Neural crest cell (in vitro differentiated cells): ENCODE measurements at regions not wholly inside any gene's neighbourhood (a gene's known extent, or its start where the extent isn't known, plus 50 kb on each side); places are given as distances from the start of the nearest gene placed in this dataset.
A peak's percentile ranks its signal among the peaks of the same experiment; 100 is the strongest.
"Not testable (repeated sequence)": the region's sequence is repeated elsewhere in the genome, so short reads cannot be mapped to it uniquely, and the experiment has no call there.

Experiments used
- DNase-seq: peaks from one replicate; pipeline ENCODE4 v3.0.0; 2021; ENCODE audit warnings: low read depth, mixed read lengths, low spot score
- H3K27ac Mint-ChIP-seq: one replicate; pipeline ENCODE4 v1.8.0; 2021; ENCODE audit warnings: mild to moderate bottlenecking, mixed read lengths; ENCODE audit not compliant: unreplicated experiment
- H3K27me3 Mint-ChIP-seq: 2 replicates; pipeline ENCODE4 v1.8.0; 2021; ENCODE audit warnings: low read depth, mild to moderate bottlenecking, mixed read lengths
- H3K36me3 Mint-ChIP-seq: 2 replicates; pipeline ENCODE4 v1.8.0; 2021; ENCODE audit warnings: low read depth, mild to moderate bottlenecking, mixed read lengths
- H3K4me1 Mint-ChIP-seq: 2 replicates; pipeline ENCODE4 v1.8.0; 2021; ENCODE audit warnings: mixed read lengths
- H3K4me3 Mint-ChIP-seq: one replicate; pipeline ENCODE4 v1.8.0; 2021; ENCODE audit warnings: mild to moderate bottlenecking, mixed read lengths
- H3K9me3 Mint-ChIP-seq: 2 replicates; pipeline ENCODE4 v1.8.0; 2021; ENCODE audit warnings: mixed read lengths
- TF ChIP-seq, protein P1 (sequence below): fragments of 200-600 bp; sonication (generic); conservative IDR thresholded peaks from 2 replicates; pipeline ENCODE4 v1.5.0; 2021; ENCODE audit warnings: antibody characterized with exemption, mild to moderate bottlenecking

- Mint-ChIP-seq H3K27me3 (no peaks in the 10 kb centered on the region), H3K36me3 (no peaks in the 10 kb centered on the region), H3K4me3 (no peak overlapping the region), H3K9me3 (no peaks in the 10 kb centered on the region), H3K4me1 (peaks cover 6% of the 10 kb centered on the region), H3K27ac (no peak overlapping the region)
- TF ChIP-seq, protein P1, sequence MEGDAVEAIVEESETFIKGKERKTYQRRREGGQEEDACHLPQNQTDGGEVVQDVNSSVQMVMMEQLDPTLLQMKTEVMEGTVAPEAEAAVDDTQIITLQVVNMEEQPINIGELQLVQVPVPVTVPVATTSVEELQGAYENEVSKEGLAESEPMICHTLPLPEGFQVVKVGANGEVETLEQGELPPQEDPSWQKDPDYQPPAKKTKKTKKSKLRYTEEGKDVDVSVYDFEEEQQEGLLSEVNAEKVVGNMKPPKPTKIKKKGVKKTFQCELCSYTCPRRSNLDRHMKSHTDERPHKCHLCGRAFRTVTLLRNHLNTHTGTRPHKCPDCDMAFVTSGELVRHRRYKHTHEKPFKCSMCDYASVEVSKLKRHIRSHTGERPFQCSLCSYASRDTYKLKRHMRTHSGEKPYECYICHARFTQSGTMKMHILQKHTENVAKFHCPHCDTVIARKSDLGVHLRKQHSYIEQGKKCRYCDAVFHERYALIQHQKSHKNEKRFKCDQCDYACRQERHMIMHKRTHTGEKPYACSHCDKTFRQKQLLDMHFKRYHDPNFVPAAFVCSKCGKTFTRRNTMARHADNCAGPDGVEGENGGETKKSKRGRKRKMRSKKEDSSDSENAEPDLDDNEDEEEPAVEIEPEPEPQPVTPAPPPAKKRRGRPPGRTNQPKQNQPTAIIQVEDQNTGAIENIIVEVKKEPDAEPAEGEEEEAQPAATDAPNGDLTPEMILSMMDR, result peak; percentile 80
- DNase-seq, result peak; percentile 80
Measured at GRCh38 chr15:84142888-84143337, 92.7 kb upstream of the GOLGA6L4 start.

DNA sequence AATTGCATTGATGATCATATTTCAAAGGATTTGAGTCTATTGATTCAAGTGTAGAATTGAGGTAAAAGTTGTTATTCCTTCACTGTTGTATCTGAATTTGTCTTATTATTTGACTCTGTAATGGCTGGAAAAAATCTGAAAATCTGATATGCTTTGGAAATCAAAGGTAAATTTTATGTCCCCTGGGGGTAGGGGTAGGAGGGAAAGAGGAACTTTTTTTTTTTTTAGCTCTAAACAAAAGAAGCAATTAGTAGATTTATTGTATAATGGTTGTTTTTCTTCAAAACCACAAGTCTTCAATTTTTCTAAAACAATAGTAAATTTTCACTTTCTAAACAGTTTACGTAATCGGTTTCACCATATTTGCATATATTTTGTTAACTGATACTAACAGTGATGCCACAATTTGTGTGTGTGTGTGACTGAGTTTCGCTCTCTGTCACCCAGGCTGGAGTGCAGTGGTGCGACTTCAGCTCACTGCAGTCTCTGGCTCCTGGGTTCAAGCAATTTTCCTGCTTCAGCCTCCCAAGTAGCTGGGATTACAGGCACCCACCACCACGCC lies 91.7 kb upstream of the GOLGA6L4 start:
- no peaks in the 10 kb centered on the region for H3K9me3 Mint-ChIP-seq
- DNase-seq, result no peak
- peaks cover 6% of the 10 kb centered on the region for H3K4me1 Mint-ChIP-seq
- H3K27ac Mint-ChIP-seq, result no peak overlapping the region
- no peaks in the 10 kb centered on the region for H3K27me3 Mint-ChIP-seq
- no peak overlapping the region for H3K4me3 Mint-ChIP-seq
- TF ChIP-seq, protein P1, result no peak
- H3K36me3 Mint-ChIP-seq, result no peaks in the 10 kb centered on the region

DNA sequence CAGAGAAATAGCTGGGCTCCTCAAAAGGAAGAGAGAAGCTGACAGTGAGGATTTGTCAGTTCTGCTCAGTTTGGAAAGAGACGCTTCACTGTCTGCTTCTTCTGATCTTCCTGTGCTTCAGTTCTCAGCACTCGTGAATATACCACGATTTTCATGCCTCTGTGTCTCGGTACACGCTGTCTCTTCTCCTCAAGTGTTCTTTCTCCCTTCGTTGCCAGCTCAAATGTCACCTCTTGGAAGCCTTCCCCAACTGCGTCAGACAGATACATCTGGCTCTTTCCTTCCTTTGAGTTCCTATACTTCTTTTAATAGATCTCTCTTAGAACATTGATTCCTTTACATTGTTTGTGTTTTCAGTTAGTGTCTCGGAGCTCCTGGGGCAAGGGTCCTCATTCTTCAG lies 90.6 kb upstream of the GOLGA6L4 start:
- H3K36me3 Mint-ChIP-seq, DNase-seq, H3K27ac Mint-ChIP-seq, H3K4me1 Mint-ChIP-seq, H3K27me3 Mint-ChIP-seq, H3K4me3 Mint-ChIP-seq, H3K9me3 Mint-ChIP-seq: not testable (repeated sequence)

DNA sequence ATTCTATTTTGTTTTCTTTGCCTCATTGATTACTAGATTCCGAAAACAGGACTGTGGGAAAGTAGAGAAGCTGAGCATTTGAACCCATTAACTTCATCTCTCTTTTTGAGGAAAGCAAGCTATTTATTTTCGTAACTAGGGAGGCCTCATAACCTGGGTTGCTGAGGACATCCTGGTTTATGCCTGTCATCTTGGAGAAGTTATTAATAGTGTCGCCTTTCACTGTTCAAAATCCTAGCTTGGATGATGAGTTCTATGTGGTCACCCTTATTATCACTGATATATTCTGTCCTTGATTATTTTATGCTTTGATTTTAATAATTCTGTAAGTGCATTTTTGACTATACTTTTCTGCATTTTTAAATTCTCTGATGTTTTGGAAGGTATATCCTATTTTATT lies 89.3 kb upstream of the GOLGA6L4 start:
- H3K36me3 Mint-ChIP-seq, H3K27me3 Mint-ChIP-seq, H3K4me1 Mint-ChIP-seq, H3K27ac Mint-ChIP-seq, DNase-seq, H3K9me3 Mint-ChIP-seq, H3K4me3 Mint-ChIP-seq: not testable (repeated sequence)

DNA sequence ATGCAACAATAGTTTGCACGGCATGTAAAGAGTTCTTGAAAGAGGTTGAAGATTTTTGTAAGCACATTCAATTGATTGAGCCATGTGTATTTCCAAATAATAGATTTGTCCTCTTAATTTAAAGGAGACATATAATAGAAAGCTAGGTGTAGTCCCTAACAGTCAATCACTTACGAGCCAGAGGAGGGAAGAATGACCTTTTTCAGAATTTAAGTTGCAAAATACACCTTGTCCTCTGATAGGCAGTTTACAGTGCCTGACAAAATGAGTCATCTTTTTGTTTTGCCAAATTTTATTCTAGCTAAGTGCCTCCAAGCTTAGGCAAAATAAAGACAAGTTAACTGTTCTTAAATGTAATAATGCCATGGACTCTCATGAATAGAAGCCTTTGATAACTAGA lies 88.3 kb upstream of the GOLGA6L4 start:
- not testable (repeated sequence) for H3K9me3 Mint-ChIP-seq, H3K27ac Mint-ChIP-seq, H3K4me1 Mint-ChIP-seq, DNase-seq, H3K36me3 Mint-ChIP-seq, H3K4me3 Mint-ChIP-seq, H3K27me3 Mint-ChIP-seq

DNA sequence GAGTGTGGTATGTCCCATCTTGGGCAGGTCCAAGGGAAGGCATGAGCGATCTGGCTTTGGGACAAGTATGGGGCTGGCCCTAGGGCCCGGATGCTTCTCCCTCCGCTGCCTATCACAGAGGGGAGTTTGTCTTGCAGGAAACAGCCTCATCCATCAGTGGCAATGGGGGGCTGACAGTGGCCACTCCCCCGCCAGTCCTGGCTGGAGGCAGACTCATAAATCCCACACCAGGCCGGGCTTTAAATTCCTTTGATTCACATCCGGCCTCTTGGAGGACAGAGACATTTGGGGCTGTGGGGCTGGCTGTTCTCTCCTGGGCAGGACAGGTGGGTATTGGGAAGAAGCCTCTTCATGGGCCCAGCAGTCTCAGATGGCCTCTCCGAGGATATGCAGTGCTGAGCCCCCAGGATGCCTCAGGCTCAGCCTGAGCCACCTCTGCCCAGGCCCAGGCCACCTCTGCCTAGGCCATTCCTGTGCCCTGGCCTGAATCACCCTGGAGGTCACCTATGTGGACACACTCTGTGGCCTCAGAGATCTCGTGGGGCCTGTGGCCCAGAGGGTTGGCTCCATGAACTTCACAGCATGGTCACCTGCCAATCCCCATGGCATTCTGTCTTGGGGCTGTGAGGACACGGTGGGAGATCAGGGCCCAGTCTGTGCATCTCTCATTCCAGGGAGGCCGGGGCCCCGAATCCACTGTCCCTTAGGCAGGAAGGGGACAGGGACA lies 84.2 kb upstream of the GOLGA6L4 start:
- TF ChIP-seq, protein P1, result no peak
- Mint-ChIP-seq H3K9me3 (no peaks in the 10 kb centered on the region), H3K4me1 (peaks cover 16% of the 10 kb centered on the region), H3K4me3 (no peak overlapping the region), H3K27ac (no peak overlapping the region), H3K36me3 (no peaks in the 10 kb centered on the region), H3K27me3 (no peaks in the 10 kb centered on the region)
- no peak for DNase-seq

- H3K27ac Mint-ChIP-seq, H3K9me3 Mint-ChIP-seq, H3K4me3 Mint-ChIP-seq, H3K36me3 Mint-ChIP-seq, H3K27me3 Mint-ChIP-seq, DNase-seq: not testable (repeated sequence)
- peaks cover 20% of the 10 kb centered on the region for H3K4me1 Mint-ChIP-seq
Measured at GRCh38 chr15:84152381-84152979, 83.1 kb upstream of the GOLGA6L4 start.

DNA sequence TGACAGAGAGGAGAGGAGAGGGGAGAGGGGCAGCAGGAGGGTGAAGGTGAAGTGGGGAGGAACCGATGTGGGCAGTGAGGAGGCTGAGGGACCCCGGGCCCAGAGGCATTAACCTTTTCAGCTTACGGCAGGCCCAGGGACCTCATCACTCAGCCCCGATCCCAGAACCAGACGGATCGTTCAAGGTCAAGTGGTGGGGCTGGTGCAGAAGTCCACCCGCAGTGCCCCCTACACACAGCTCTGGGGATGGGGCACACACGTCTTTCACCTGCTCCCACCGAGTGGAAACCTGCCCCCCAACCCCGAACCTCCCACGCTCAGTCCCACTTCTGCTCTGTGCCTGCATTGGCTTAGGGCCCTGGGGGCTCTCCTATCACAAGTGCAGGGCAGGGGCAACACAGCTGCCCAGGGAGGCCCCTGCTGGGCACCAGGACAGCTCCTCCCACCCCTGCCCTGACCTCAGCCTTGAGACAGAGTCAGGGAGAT lies 81.9 kb upstream of the GOLGA6L4 start:
- not testable (repeated sequence) for H3K9me3 Mint-ChIP-seq, H3K27me3 Mint-ChIP-seq, H3K4me3 Mint-ChIP-seq, H3K27ac Mint-ChIP-seq, H3K36me3 Mint-ChIP-seq, DNase-seq
- peaks cover 20% of the 10 kb centered on the region for H3K4me1 Mint-ChIP-seq

GRCh38 chr15:84154314-84154713 lies 81.3 kb upstream of the GOLGA6L4 start:
- not testable (repeated sequence) for H3K9me3 Mint-ChIP-seq, H3K36me3 Mint-ChIP-seq, H3K27me3 Mint-ChIP-seq, H3K4me3 Mint-ChIP-seq, DNase-seq
- Mint-ChIP-seq H3K27ac (peak overlapping the region; percentile 19), H3K4me1 (peaks cover 20% of the 10 kb centered on the region)

GRCh38 chr15:84154787-84155186 lies 80.8 kb upstream of the GOLGA6L4 start:
- H3K27me3 Mint-ChIP-seq, H3K27ac Mint-ChIP-seq, H3K4me3 Mint-ChIP-seq, H3K9me3 Mint-ChIP-seq, DNase-seq, H3K36me3 Mint-ChIP-seq: not testable (repeated sequence)
- peaks cover 20% of the 10 kb centered on the region for H3K4me1 Mint-ChIP-seq
